Vagina (tissue), 2 donors: ENCODE measurements at regions not wholly inside any gene's neighbourhood (a gene's known extent, or its start where the extent isn't known, plus 50 kb on each side); places are given as distances from the start of the nearest gene placed in this dataset.
A peak's percentile ranks its signal among the peaks of the same experiment; 100 is the strongest.
"Not testable (repeated sequence)": the region's sequence is repeated elsewhere in the genome, so short reads cannot be mapped to it uniquely, and the experiment has no call there.

Experiments
- DNase-seq, 2 donors: peaks; one replicate each; pipeline ENCODE4 v3.0.0-alpha.2; 2017; ENCODE audit errors: extremely low spot score in 2 of 2
- H3K27ac ChIP-seq: fragments of 200-600 bp; sonication (generic); one replicate; pipeline ENCODE4 v1.5.1; 2019
- H3K27me3 ChIP-seq: fragments of 200-600 bp; sonication (generic); one replicate; pipeline ENCODE4 v1.5.1; 2019
- H3K36me3 ChIP-seq, 2 donors: fragments of 200-600 bp; sonication (generic); one replicate each; pipeline ENCODE4 v1.5.1; 2017 to 2019
- H3K4me1 ChIP-seq: fragments of 200-600 bp; sonication (generic); one replicate; pipeline ENCODE4 v1.5.1; 2019
- H3K4me3 ChIP-seq, 2 donors: fragments of 200-600 bp; sonication (generic); 1 replicate in 1 of 2; 2 replicates in 1 of 2; pipeline ENCODE4 v1.5.1; 2016 to 2019
- H3K9me3 ChIP-seq: fragments of 200-600 bp; sonication (generic); one replicate; pipeline ENCODE4 v1.5.1; 2019
- POLR2A ChIP-seq, 2 donors: fragments of 450-650 bp; IDR thresholded peaks; one replicate each; pipeline ENCODE4 v1.6.1; 2017; ENCODE audit warnings: antibody characterized with exemption in 2 of 2, mild to moderate bottlenecking in 2 of 2, moderate library complexity in 2 of 2
- POLR2AphosphoS5 ChIP-seq, 2 donors: sonication (generic); formaldehyde crosslinking; IDR thresholded peaks; one replicate each; pipeline ENCODE4 v1.9.0; 2017; ENCODE audit warnings: antibody characterized with exemption in 2 of 2, mild to moderate bottlenecking in 2 of 2, low read depth in 1 of 2; ENCODE audit not compliant: insufficient read depth in 1 of 2
- intact Hi-C: fragments of 100-400 bp; cut with DNase I; formaldehyde crosslinking; loops from one replicate; pipeline ENCODE4 v1.15.1; 2023
- TF ChIP-seq, protein P1 (sequence below), 3 experiments: fragments of 450-650 bp in 2 of 3; fragments of 200-600 bp in 1 of 3; sonication (generic) in 1 of 3; IDR thresholded peaks; one replicate each; pipeline ENCODE4 v1.5.1; 2017 to 2019; ENCODE audit warnings: antibody characterized with exemption in 3 of 3, mild to moderate bottlenecking in 2 of 3, moderate library complexity in 2 of 3

DNA sequence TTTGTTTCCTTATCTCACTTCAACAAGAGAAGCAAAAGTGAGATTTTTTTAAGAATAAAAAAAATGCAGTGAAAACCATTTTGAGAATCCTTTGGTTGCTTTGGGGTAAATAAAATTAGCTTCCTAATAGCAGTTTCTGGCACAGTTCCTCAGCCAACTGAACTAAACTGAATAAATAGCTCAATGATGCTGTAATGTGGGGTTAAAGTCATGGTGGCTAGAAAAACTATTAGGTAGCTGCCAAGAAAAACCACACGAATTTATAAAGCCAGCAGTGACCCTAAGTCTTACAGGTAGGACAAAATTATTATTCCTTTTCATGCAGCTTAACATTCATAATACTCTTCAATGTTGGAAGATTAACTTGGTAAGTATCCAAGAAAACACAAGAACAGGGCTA, 142.4 kb downstream of the APIP start:
- Histone ChIP-seq H3K4me3 (no peak overlapping the region), H3K9me3 (no peaks in the 10 kb centered on the region), H3K27me3 (no peaks in the 10 kb centered on the region), H3K36me3 (no peaks in the 10 kb centered on the region), H3K27ac (no peak overlapping the region), H3K4me1 (no peaks in the 10 kb centered on the region)
- TF ChIP-seq POLR2AphosphoS5 (IDR thresholded peaks at IDR 0.05; ENCODE audit: insufficient read depth in 1 of 2, low read depth in 1 of 2) (no peak), POLR2A (IDR thresholded peaks at IDR 0.05) (no peak)
- TF ChIP-seq, protein P1, sequence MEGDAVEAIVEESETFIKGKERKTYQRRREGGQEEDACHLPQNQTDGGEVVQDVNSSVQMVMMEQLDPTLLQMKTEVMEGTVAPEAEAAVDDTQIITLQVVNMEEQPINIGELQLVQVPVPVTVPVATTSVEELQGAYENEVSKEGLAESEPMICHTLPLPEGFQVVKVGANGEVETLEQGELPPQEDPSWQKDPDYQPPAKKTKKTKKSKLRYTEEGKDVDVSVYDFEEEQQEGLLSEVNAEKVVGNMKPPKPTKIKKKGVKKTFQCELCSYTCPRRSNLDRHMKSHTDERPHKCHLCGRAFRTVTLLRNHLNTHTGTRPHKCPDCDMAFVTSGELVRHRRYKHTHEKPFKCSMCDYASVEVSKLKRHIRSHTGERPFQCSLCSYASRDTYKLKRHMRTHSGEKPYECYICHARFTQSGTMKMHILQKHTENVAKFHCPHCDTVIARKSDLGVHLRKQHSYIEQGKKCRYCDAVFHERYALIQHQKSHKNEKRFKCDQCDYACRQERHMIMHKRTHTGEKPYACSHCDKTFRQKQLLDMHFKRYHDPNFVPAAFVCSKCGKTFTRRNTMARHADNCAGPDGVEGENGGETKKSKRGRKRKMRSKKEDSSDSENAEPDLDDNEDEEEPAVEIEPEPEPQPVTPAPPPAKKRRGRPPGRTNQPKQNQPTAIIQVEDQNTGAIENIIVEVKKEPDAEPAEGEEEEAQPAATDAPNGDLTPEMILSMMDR (IDR thresholded peaks at IDR 0.05) = no peak
- no peak for DNase-seq
- intact Hi-C loops = no loop called here

DNA sequence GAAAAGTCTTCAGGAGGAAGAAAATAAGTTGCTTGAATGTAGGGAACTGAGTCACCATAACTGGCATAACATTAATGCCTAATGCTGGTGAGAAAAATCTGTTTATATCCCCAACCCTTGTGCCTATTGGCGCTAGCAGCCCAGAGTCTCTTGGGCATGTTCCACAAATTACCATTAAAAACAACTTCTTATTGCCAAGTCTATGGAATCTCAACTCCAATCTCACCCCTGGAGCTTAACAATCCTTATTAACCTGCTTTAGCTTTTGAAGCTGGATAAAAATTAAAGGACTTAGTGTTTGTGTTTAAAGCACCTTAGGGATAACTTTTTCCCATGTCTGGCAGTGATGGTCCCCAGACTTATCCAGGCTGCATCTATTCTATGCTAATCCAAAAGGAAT, 143.0 kb downstream of the APIP start:
- H3K27ac ChIP-seq = no peak overlapping the region

DNA sequence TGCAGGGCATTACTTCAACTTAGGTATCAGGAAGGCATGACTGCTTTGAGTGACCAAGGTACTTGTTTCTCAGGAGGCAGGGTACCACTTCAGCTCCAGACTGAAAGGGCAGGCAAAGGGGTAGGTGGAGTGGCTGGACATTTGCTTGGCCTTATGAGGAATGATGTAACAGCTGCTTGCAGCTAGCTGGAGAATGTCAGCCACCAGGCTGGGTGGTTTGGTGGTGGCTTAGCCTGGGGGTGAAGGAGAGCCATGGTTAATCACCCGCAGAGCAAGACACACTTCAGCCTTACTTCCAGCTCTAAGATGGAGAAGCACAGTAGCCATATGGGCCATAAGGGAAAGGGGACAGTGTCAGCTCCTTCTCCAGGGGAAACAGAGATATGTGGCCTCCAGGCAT, 146.1 kb downstream of the APIP start:
- intact Hi-C loops = no loop called here
- TF ChIP-seq POLR2A (IDR thresholded peaks at IDR 0.05) (no peak), POLR2AphosphoS5 (IDR thresholded peaks at IDR 0.05; ENCODE audit: insufficient read depth in 1 of 2, low read depth in 1 of 2) (no peak)
- TF ChIP-seq, protein P1 (IDR thresholded peaks at IDR 0.05) = no peak
- Histone ChIP-seq H3K9me3 (no peaks in the 10 kb centered on the region), H3K27ac (no peak overlapping the region), H3K27me3 (no peaks in the 10 kb centered on the region), H3K36me3 (no peaks in the 10 kb centered on the region), H3K4me1 (no peaks in the 10 kb centered on the region), H3K4me3 (no peak overlapping the region)
- no peak for DNase-seq

More for the DNA sequence above, 143.0 kb downstream of the APIP start:
- Histone ChIP-seq H3K9me3 (no peaks in the 10 kb centered on the region), H3K4me1 (no peaks in the 10 kb centered on the region), H3K27me3 (no peaks in the 10 kb centered on the region), H3K4me3 (no peak overlapping the region), H3K36me3 (no peaks in the 10 kb centered on the region)
- DNase-seq = no peak
- TF ChIP-seq, protein P1 (IDR thresholded peaks at IDR 0.05) = no peak
- TF ChIP-seq POLR2A (IDR thresholded peaks at IDR 0.05) (no peak), POLR2AphosphoS5 (IDR thresholded peaks at IDR 0.05; ENCODE audit: insufficient read depth in 1 of 2, low read depth in 1 of 2) (no peak)
- intact Hi-C loops = no loop called here

- Histone ChIP-seq H3K27me3 (no peaks in the 10 kb centered on the region), H3K4me1 (no peaks in the 10 kb centered on the region), H3K9me3 (no peaks in the 10 kb centered on the region), H3K27ac (no peak overlapping the region), H3K4me3 (no peak overlapping the region), H3K36me3 (no peaks in the 10 kb centered on the region)
- TF ChIP-seq, protein P1 (IDR thresholded peaks at IDR 0.05) = no peak
- TF ChIP-seq POLR2AphosphoS5 (IDR thresholded peaks at IDR 0.05; ENCODE audit: insufficient read depth in 1 of 2, low read depth in 1 of 2) (no peak), POLR2A (IDR thresholded peaks at IDR 0.05) (no peak)
- intact Hi-C loops = no loop called here
- DNase-seq = peak in 1 of 2 donors; percentile 67
These were observed 147.0 kb downstream of the APIP start for GRCh38 chr11:34769224-34769623.

- intact Hi-C loops, H3K27ac ChIP-seq, H3K4me3 ChIP-seq, H3K4me1 ChIP-seq, H3K27me3 ChIP-seq, DNase-seq, H3K9me3 ChIP-seq, H3K36me3 ChIP-seq: not testable (repeated sequence)
These were observed 141.7 kb downstream of the EHF start for GRCh38 chr11:34762625-34763024.

GRCh38 chr11:34758262-34758661, 137.4 kb downstream of the EHF start:
- no peaks in the 10 kb centered on the region for H3K27me3 ChIP-seq

More at GRCh38 chr11:34758262-34758661, 137.4 kb downstream of the EHF start:
- TF ChIP-seq, protein P1 (IDR thresholded peaks at IDR 0.05) = no peak
- no peak for TF ChIP-seq POLR2AphosphoS5 (IDR thresholded peaks at IDR 0.05; ENCODE audit: insufficient read depth in 1 of 2, low read depth in 1 of 2)
- TF ChIP-seq POLR2A (IDR thresholded peaks at IDR 0.05) = no peak
- intact Hi-C loops = no loop called here
- no peaks in the 10 kb centered on the region for H3K36me3 ChIP-seq
- H3K4me3 ChIP-seq = no peak overlapping the region
- H3K27ac ChIP-seq = no peak overlapping the region
- DNase-seq = no peak
- peaks cover 4% of the 10 kb centered on the region for H3K4me1 ChIP-seq
- H3K9me3 ChIP-seq = no peaks in the 10 kb centered on the region
